ENCODE measurements at regions not wholly inside any gene's neighbourhood (a gene's known extent, or its start where the extent isn't known, plus 50 kb on each side); places are given as distances from the start of the nearest gene placed in this dataset.

DNA sequence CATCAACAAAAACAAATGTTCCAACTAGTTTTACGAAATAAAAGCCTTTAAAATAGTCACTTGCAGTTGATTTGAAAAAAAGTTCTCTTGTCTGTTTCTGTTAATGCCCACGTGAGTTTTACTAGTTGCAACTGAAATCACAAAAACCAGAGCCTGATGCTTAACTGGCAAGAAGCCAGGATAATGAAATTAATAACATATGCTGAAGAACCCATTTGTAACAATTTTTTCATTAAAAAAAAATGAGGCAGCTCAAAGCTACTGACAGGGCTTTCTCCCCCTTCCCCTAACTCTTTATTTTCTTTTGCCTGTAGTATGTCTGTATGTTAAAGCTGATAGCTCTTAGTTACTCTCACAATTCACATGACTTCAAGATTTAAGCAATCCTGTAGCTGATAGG, 132.7 kb upstream of the EYA4 start:
- Histone ChIP-seq H3K4me3 (no peak overlapping the region), H3K9me3 (no peaks in the 10 kb centered on the region), H3K4me1 (ENCODE audit: low read depth) (no peaks in the 10 kb centered on the region), H3K36me3 (ENCODE audit: low read depth) (no peaks in the 10 kb centered on the region)
- ATAC-seq (no peak), DNase-seq (no peak)
- intact Hi-C loops (cut with DNase I, micrococcal nuclease), result no loop called here
- TF ChIP-seq, protein P1, sequence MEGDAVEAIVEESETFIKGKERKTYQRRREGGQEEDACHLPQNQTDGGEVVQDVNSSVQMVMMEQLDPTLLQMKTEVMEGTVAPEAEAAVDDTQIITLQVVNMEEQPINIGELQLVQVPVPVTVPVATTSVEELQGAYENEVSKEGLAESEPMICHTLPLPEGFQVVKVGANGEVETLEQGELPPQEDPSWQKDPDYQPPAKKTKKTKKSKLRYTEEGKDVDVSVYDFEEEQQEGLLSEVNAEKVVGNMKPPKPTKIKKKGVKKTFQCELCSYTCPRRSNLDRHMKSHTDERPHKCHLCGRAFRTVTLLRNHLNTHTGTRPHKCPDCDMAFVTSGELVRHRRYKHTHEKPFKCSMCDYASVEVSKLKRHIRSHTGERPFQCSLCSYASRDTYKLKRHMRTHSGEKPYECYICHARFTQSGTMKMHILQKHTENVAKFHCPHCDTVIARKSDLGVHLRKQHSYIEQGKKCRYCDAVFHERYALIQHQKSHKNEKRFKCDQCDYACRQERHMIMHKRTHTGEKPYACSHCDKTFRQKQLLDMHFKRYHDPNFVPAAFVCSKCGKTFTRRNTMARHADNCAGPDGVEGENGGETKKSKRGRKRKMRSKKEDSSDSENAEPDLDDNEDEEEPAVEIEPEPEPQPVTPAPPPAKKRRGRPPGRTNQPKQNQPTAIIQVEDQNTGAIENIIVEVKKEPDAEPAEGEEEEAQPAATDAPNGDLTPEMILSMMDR (IDR thresholded peaks at IDR 0.05), result no peak

DNA sequence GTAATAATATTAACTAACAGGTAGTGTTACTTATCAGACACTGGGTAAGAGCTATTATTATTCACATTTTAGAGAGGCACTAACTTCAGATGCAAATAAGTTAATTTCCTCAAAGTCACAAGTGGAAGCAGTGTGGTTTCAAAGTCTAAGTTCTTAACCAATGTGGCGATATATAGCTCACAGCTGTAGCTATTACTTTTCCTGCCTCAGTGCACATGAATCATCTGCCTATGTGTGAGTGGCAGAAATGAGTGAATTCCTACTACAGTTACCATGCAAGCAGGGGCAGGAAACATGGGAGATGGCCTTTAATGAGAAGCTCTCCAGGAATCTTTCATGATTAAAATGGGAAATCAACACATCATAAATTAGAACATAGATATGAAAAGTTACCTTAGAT, 126.2 kb upstream of the EYA4 start:
- Histone ChIP-seq H3K9me3 (no peaks in the 10 kb centered on the region), H3K4me3 (no peak overlapping the region), H3K4me1 (ENCODE audit: low read depth) (no peaks in the 10 kb centered on the region), H3K36me3 (ENCODE audit: low read depth) (no peaks in the 10 kb centered on the region)
- ATAC-seq (no peak), DNase-seq (no peak)
- intact Hi-C loops (cut with DNase I, micrococcal nuclease), result no loop called here
- TF ChIP-seq, protein P1 (IDR thresholded peaks at IDR 0.05), result no peak

DNA sequence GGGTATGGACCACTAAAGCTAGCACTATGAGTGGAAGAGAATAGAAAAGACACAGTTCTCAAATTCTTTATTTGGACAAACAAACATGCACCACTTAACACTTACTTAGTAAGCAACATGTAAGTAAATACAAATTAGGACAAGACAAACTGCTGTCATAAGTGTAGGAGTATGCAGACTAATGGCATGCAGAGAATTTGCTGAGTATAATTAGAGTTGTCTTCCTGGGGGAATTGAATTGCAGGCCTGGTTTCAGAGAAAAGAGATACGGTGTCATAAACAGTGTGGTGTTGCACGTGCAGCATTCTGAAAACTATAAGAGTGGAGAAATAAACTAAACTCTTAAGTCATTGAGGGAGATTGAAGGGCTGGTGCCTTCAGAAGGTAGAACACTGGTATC, 125.2 kb upstream of the EYA4 start:
- intact Hi-C loops (cut with DNase I, micrococcal nuclease), result no loop called here
- Histone ChIP-seq H3K4me3 (no peak overlapping the region), H3K9me3 (no peaks in the 10 kb centered on the region), H3K36me3 (ENCODE audit: low read depth) (no peaks in the 10 kb centered on the region), H3K4me1 (ENCODE audit: low read depth) (no peaks in the 10 kb centered on the region)
- no peak for DNase-seq
- TF ChIP-seq, protein P1 (IDR thresholded peaks at IDR 0.05), result no peak
- ATAC-seq, result no peak

DNA sequence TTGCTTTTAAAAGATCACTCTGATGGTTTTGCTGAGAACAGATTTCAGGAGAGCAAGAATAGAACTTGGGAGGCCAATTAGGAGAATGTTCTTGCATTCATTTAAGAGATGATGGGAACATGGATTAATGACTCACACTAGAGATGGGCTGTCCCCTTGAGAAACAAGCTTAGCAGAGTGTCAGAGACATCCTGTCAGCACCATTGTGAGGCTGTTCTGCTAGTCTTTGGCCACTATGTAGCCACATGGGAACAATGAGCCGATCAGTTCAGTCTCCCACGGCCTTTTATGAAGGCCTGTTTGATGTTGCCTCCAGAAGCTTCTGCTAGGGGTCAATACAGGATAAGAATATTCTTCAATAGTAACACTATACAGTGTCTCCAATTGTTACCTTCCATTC, 113.0 kb upstream of the EYA4 start:
- DNase-seq (no peak), ATAC-seq (no peak)
- TF ChIP-seq, protein P1 (IDR thresholded peaks at IDR 0.05), result no peak
- H3K36me3 ChIP-seq (ENCODE audit: low read depth), result no peaks in the 10 kb centered on the region
- H3K4me1 ChIP-seq (ENCODE audit: low read depth), result no peaks in the 10 kb centered on the region
- intact Hi-C loops (cut with DNase I, micrococcal nuclease), result no loop called here
- H3K4me3 ChIP-seq, result no peak overlapping the region
- no peaks in the 10 kb centered on the region for H3K9me3 ChIP-seq

DNA sequence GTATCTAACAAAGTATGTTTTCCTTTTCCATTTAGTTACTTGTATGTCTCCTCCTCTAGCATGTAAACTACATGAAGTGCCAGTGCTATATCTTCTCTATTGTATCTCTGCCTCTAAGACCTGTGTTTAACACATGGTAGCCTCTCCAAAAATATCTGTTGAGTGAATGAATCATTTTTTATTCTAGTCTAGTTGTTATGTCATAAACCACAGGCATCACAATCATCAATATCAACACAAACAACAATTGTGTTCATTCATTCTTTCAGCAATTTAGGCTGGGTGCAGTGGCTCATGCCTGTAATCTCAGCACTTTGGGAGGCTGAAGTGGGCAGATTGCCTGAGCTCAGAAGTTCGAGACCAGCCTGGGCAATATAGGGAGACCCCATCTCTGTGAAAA, 111.6 kb upstream of the EYA4 start:
- Histone ChIP-seq H3K9me3 (no peaks in the 10 kb centered on the region), H3K4me3 (no peak overlapping the region), H3K4me1 (ENCODE audit: low read depth) (no peaks in the 10 kb centered on the region), H3K36me3 (ENCODE audit: low read depth) (no peaks in the 10 kb centered on the region)
- intact Hi-C loops (cut with DNase I, micrococcal nuclease), result no loop called here
- TF ChIP-seq, protein P1 (IDR thresholded peaks at IDR 0.05), result no peak
- ATAC-seq (no peak), DNase-seq (no peak)

DNA sequence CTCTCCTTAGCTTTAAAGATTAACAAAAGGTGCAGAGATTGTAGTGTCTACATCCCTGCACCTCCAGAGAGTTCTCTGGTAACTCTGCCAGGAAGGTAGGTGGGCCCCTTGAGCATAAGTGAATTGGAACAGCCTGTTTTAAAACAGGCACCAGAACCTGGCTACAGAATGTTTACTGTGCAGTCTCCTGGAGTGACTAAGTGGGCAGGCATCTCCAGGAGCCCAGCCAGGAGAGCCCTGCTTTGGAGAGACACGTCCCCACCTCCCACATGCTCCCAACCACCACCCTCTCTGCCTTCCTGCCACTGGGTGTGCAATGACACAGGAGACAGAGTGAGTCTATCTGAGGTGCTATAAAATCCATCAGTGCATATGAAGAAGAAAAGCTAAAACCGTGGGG, 110.3 kb upstream of the EYA4 start:
- TF ChIP-seq, protein P1 (IDR thresholded peaks at IDR 0.05), result no peak

More for the DNA sequence above, 110.3 kb upstream of the EYA4 start:
- DNase-seq (no peak), ATAC-seq (no peak)
- Histone ChIP-seq H3K36me3 (ENCODE audit: low read depth) (no peaks in the 10 kb centered on the region), H3K9me3 (no peaks in the 10 kb centered on the region), H3K4me3 (no peak overlapping the region), H3K4me1 (ENCODE audit: low read depth) (no peaks in the 10 kb centered on the region)
- intact Hi-C loops (cut with DNase I, micrococcal nuclease), result no loop called here

All from mucosa of descending colon (tissue), 3 donors.